NCI-H2029 (cell line): ENCODE measurements at regions not wholly inside any gene's neighbourhood (a gene's known extent, or its start where the extent isn't known, plus 50 kb on each side); places are given as distances from the start of the nearest gene placed in this dataset.

Experiments
- DNase-seq: peaks from one replicate; lab custom pipeline; 2025; lab: John Stamatoyannopoulos, UW

GRCh38 chr15:61681676-61682075, 378.6 kb downstream of the VPS13C start:
- no peak for DNase-seq

DNA sequence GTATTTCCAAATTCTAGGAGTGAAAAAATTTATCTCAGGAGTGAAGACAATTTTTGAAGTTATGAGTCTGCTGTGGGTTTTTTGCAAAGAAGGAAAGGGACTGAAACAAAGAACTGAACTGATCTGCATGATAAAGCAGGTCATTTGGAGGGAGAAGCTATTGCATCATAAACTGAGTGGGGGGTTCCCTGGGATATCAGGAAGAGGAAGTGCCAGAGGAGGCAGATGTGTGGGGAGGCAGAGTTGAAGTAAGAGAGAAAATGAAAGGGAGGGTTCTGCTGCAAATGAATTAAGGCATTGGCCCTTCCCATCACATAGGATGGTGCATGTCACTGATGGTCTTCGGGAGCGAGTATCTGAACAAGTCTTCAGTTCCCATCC, 379.2 kb downstream of the VPS13C start:
- DNase-seq = no peak

DNA sequence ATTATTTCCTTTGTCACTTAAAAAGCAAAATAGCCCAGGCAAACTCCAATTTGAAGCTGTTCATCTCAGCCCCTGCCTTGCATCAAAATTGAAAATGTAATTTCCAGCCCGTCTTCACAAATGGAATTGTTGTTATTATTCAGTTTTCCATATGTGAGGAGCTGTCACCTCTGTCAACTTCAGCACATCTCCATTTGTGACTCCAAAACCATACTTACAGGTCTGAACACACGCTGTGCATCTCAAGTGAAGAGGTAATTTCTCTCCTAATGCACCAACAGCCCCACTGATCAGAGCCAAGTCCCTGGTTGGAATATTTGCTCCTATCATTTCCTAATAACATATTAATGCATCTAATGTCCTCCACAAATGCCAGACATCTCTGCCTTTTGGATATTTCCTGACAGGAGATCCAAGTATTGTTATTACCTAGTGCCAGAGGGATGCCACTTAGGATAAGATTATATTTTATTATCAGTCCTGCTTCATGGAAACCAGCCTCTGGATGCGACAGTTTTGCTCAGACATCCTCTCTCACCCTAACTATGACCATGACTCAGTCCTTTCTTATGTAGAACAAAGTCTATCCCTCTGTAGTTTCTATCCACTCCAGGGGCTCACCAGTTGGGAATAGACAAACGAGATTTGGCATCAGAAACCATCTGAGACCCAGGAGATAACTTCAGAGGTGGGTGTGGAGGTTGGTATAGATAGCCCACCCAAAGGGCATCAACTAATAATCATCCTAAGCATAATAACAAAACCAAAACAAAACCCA, 379.8 kb downstream of the VPS13C start:
- DNase-seq = no peak

GRCh38 chr15:61671736-61672135, 388.5 kb downstream of the VPS13C start:
- DNase-seq = no peak

DNA sequence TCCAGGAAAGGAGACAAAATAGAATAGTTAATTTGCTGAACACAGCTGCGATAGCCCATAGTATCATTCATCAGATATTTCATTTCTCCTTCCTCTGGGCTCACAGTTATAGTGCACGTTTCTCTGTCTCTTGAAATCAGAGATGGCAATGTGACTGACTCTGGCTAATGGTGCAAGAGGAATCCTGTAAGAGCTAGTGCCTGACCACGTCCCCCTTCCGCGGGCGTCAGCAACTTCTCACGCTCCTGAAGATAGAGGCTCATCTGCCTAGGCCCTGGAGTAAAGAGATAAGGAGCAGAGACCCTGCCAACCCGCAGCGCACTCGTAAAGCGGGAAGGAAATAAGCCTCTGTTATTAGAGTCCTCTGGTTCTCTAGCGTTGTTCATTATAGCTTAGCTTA, 391.8 kb downstream of the VPS13C start:
- no peak for DNase-seq

- no peak for DNase-seq
These were observed 398.5 kb downstream of the VPS13C start for GRCh38 chr15:61661791-61662190.

GRCh38 chr15:61660579-61660978, 399.7 kb downstream of the VPS13C start:
- no peak for DNase-seq

- DNase-seq = no peak
These were observed 400.6 kb downstream of the VPS13C start for GRCh38 chr15:61659566-61660190.

DNA sequence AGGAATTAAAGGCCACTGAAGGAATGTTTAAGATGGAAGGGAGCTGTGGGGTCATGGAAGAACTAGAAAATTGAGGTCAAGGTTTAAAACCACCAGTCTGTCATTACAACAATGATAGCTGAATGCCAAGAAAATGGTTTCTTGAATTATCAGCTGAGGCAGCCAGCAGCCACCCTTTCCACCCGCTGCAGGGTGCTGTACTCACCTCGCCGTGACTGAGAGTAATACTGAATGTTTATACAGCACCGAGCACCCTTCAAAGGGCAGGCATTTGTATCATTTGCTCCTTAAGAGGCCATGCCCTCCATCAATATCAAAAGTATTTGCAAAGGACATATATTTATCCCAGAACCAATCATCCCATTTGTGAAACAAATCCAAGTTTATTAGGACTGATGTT, 402.8 kb downstream of the VPS13C start:
- DNase-seq = no peak

DNA sequence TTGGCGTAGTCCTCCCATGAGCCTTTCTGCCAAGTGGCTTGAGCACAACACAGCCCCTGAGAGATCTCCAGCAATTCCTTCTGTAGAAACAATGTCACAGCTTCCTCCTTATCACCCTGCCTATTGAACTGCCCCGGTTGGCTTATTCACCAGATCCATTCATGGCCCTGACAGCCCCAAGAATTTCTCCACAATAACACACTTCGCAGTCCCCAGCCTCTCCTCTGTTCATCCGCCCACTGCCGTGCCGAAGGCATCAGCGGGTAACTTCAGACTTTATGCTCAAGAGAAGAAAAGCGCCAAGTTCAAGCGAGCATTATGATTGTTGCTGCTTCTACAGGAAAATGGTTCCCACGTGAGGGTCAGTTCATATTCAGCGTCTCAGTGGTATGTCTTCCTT, 403.9 kb downstream of the VPS13C start:
- DNase-seq = no peak

GRCh38 chr15:61655881-61656280, 404.4 kb downstream of the VPS13C start:
- DNase-seq = no peak

GRCh38 chr15:61654918-61655317, 405.3 kb downstream of the VPS13C start:
- no peak for DNase-seq

GRCh38 chr15:61654002-61654740, 406.1 kb downstream of the VPS13C start:
- no peak for DNase-seq

- DNase-seq = no peak
These were observed 407.1 kb downstream of the VPS13C start for GRCh38 chr15:61653110-61653509.

DNA sequence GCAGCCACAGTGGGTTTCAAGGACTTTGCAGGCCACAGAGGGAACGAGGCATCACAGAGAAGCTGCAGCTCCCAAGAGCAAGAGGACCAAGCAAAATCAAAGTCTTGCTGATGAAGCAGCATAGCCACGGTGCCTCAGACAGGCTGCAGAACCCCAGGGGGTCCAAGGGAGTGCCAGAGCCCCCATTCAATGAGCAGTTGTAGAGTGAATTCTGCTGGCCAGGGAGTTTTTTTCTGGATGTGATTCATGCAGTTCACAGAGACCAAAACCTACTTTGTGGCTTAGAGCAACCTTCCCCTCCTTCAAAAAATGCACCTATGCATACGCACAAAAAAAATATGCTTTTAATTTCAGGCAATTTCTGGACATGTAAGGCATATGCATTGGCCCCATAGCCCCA, 409.0 kb downstream of the VPS13C start:
- no peak for DNase-seq

GRCh38 chr15:61649046-61649445, 411.2 kb downstream of the VPS13C start:
- no peak for DNase-seq

GRCh38 chr15:61644550-61644949, 415.4 kb upstream of the RORA start:
- no peak for DNase-seq

- DNase-seq = no peak
These were observed 412.5 kb upstream of the RORA start for GRCh38 chr15:61641645-61642044.

DNA sequence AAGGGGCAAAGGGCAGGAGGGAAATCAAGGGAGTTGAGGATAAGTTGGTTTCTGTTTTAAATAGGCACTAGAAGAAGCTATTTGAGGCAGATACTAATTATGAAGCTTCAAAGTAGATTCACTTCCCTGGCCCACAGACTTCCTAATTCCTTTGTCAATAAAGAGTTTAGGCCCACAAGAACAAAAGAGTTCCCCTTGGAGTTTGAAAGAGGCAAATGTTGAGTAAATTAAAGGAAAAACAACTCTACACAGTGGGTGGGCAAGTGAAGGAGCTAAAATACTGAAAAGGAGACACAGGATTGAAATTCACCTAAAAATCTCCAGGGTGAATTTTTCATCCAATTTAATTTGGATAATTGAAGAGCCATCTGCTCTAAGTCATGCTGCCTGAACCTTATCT, 411.7 kb upstream of the RORA start:
- DNase-seq = no peak

- peak; percentile 1 for DNase-seq
These were observed 410.4 kb upstream of the RORA start for GRCh38 chr15:61639491-61639890.

DNA sequence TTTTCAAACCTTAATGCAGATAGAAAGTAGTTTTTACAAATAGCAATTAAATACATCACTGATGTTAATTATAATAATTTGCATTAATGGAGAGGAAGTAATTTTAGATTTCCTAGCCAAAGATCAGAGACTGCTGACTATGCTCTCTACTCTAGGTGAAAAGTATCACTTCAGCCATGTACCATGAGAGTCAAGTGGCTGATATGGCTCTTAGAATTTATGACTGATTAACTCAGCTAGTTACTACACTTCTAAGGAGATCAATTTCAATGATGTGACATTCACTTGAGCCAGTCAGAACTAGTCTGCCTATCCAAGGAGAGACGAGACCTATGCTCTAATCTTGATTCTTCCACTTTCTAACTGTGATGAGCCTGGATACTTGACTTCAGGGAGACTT, 405.7 kb upstream of the RORA start:
- DNase-seq = no peak

GRCh38 chr15:61633951-61634350, 404.8 kb upstream of the RORA start:
- DNase-seq = no peak

DNA sequence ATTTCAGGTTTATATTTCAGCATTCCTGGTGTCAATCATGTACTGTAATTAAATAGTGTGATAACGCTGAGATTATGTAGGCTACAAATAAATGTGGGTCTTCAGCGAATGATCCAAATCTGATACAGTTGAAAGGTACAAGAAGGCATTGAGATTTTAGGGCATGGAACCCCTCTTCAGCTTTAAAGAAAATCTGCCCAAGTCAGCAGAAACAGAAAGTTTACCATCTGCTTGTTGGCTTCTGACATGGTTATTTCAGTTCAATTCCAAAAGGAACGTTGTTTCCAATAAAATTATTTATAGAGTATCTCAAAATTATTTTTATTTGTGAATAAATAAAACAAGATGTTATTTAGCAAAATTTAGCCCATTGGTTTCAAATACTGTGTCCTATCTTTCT, 400.2 kb upstream of the RORA start:
- no peak for DNase-seq
